Limb (tissue), 2 donors: ENCODE measurements at regions not wholly inside any gene's neighbourhood (a gene's known extent, or its start where the extent isn't known, plus 50 kb on each side); places are given as distances from the start of the nearest gene placed in this dataset.
"Not testable (repeated sequence)": the region's sequence is repeated elsewhere in the genome, so short reads cannot be mapped to it uniquely, and the experiment has no call there.

ENCODE experiments used
- DNase-seq, 2 donors: peaks; one replicate each; pipeline ENCODE4 v3.0.0-alpha.2; 2016; ENCODE audit errors: extremely low spot score in 2 of 2

DNA sequence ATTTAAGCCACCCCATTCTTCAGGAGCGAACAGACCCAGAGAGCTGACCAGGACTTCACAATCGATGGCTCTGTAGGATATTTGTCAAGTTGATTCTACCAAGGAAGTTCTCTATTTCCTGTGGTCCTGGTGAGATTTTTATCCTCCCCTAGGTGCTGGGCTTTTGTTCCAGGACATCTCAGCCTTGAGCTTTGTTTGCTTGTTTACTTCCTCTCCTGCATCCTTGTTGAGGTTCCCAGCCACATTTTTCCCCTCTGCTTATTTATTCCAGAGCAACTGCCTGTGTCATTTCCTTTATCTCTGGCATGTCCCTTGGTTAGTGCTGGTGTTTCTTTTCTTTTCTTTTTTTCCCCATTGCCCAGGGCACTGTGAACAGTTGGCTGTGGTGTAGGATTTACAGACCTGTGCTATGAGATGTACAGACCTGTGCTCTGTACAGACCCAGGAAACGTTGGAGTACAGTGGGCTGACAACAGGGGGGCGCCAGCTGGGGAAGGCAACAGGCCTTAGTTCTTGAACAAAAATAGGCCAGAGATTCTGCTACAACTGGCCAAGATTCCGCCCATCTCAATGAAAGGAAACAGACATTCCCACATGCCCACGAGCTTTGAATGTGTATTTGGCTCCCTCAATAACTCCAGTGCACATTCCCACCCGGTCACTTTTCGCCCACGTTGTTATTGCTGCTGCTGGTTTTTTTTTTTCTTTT, 235.9 kb upstream of the DDI1 start:
- DNase-seq = no peak

DNA sequence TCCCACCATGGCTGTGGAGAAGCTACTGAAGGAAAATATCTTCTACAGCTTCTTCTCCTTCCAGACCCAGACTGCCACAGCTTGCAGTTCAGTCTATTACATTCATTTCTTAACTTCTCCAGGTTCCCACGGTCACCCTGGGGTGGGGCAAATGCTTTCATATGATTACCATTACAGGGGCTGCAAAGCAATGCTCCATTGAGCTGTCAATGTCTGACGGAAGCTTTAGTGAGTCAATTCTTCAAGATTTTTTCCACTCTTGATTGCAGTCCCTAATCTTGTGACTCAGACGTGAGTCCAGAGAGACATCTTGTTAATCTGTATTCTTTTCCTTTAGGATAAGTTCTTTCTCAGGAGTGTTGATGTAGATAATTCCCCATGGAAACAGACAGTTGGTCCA, 233.4 kb upstream of the DDI1 start:
- no peak for DNase-seq

- no peak for DNase-seq
Measured at GRCh38 chr11:103805688-103806009, 230.8 kb upstream of the DDI1 start.

DNA sequence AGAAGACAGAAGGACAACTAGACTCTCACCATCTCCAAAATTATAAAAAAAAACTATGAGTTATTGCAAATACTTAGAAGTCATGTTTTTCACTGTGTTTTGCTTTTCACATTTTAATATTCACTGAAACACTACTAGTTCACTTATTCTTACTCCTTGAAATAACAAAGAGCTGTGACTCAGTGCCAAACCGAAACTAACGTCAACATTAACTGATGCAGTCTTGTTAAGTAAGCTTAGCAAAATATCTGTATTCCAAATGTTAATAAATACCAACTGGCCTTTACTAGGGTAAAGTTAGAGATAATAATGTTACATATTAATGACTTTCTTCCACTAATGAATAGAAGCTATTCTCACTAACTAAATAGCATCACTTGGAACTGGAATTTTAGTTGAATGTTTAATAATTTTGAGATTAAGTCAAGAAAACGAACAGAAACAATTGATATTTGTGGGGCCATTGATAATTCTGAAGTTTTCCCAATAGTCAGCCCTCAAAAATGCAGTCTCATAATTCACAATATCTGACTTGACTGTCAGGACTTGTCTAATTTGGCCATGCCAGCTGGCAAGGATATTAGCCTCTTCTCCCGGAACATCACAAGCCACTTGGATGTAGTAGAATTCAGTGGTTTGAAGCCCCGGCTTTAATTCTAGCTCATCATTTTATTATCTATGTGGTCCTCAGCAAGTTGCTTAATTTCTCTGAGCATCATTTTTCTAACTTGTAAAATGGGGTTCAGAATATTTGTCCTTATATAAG, 230.1 kb upstream of the DDI1 start:
- DNase-seq = no peak

DNA sequence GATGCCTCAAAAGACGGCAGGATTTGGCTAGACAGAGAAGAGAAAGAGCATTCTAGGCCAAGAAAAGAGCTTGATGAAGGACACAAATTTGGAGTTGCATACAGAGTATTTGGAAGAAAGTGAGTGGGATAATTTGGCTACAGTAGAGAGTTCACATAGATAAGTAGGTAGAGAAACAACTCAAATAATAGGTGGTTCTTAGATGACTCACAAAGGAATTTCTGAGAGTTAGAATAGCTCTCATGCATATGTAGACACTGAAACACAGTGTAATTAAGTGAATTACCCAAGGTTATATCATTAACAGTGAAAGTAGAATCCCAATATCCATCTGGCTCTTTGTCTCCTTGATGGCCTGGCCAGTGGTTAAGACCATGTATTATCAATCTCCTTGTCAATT, 228.6 kb upstream of the DDI1 start:
- DNase-seq = no peak

DNA sequence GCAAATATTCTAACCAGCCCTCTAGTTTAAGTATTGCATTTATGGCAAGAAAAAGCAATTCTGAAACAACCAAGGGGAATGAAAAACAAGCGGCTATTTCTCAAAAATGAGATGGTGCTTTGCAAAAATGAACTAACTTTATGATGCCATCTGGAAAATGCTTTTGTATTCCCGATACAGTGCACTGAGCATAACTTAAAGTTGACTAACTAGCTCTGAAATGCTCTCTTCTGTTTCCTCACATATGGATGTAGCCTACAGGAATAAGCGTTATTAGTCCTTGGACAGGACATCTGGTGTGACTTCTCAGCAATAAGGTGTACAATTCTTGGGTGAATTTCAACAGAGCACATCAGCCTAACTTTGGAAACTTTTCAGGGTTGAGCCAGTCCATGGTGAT, 228.2 kb upstream of the DDI1 start:
- no peak for DNase-seq

DNA sequence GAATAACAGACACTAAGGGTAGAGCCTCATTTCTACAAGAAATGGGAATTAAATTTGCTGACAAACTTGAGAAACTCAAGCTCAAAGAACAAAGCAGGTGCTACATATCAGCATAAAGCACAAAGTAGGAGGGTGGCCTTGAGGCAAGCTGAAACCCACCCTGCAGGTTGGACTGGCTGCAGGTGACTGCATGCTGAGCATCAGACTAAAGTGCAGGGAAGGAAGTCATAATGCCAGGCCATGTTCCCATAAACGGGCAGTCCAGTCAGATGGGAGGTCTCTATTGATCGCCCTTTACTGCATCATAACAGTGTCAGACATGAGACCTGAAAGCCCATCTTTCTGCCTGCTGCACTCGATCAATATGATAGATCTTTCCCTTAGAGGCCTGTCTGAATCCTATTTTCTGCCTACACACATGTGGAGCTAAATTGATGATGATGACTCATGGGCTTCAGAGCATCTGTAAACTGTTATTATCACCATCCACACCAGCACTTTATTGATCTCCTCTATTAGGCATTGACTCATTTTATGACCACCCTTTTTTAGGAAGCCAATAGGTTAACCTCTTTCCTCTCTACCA, 224.5 kb upstream of the DDI1 start:
- no peak for DNase-seq

DNA sequence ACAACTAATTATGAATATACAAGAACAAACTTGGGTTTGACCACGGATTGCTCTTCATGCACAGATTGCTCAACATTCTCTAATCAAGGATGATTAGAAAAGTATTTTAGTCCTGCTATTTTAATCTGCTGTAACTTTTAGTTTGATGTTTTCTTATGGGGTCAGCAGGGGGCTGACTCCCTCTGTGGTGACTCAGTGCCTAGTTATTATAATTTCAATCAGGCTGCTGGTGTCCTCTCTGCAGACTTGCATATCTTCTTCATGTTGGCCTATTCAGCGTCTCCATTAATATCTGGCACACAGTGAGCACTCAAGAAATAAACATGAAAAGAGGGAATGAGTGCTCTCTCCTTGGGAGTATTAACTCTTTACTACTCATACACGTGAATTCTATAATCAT, 223.8 kb upstream of the DDI1 start:
- DNase-seq = no peak

DNA sequence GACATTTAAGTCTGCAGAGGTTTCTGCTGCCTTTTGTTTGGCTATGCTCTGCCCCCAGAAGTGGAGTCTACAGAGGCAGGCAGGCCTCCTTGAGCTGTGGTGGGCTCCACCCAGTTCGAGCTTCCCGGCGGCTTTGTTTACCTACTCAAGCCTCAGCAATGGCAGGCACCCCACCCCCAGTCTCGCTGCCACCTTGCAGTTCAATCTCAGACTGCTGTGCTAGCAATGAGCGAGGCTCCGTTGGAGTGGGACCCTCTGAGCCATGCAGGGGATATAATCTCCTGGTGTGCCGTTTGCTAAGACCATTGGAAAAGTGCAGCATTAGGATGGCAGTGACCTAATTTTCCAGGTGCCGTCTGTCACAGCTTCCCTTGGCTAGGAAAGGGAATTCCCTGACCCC, 216.1 kb upstream of the DDI1 start:
- not testable (repeated sequence) for DNase-seq

DNA sequence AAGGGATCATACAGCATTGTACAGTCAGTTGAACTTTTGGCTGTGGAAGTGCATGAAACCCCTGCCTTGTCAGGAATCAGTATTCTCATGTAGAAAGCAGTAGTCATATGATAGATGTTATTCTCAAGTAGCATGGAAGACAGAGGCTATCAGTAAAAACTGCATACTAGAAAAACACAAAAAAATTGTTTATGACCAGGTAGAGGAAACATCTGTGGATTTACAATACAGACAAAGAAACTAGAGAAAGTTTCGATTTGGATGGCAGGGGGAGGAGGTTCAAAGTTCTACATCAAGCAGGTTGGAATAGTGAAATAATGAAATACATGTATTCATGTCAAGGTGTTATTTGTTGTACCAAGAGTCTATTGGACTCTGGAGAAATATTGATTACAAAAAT, 212.3 kb upstream of the DDI1 start:
- DNase-seq = no peak

- no peak for DNase-seq
Measured at GRCh38 chr11:103825469-103825868, 211.0 kb upstream of the DDI1 start.

- no peak for DNase-seq
Measured at GRCh38 chr11:103826856-103827255, 209.6 kb upstream of the DDI1 start.

GRCh38 chr11:103829596-103829995, 206.8 kb upstream of the DDI1 start:
- no peak for DNase-seq

- DNase-seq = no peak
Measured at GRCh38 chr11:103830205-103830604, 206.2 kb upstream of the DDI1 start.

DNA sequence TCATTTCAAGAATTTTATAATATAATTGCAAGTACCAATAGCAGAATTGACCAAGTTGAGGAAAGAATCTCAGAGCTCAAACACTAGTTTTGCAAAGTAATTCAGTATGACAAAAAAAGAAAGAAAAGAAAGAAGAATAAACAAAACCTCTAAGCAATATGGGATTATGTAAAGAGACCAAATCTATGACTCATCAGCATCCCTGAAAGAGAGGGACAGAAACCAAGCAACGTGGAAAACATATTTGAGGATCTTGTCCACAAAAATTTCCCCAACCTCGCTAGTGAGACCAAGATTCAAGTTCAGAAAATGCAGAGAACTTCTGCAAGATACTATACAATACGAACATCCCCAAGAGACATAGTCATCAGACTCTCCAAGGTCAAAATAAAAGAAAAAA, 203.7 kb upstream of the DDI1 start:
- DNase-seq = no peak

- no peak for DNase-seq
Measured at GRCh38 chr11:103842191-103842590, 194.2 kb upstream of the DDI1 start.

- peak in 1 of 2 donors; percentile 45 for DNase-seq
Measured at GRCh38 chr11:103842795-103843194, 193.6 kb upstream of the DDI1 start.

GRCh38 chr11:103844327-103845215, 191.9 kb upstream of the DDI1 start:
- DNase-seq = no peak

DNA sequence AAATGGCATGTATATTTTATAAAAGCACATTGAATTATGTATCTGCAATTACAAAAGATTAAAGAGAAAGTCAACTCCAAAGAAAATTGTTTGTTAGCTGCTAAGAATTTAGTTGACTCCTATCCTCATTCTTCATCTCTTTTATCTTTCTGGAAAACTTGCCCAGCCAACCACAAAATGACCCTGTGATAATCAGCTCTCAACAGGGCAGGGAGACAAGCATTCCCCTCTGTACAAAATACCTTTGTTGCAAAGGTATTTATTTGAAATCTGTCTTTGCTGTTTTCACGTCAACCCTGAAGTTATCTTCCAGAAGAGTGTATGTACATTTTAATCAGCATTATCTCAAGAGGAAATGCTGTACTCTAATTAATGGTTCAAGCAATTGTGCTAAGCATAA, 191.1 kb upstream of the DDI1 start:
- DNase-seq = no peak

DNA sequence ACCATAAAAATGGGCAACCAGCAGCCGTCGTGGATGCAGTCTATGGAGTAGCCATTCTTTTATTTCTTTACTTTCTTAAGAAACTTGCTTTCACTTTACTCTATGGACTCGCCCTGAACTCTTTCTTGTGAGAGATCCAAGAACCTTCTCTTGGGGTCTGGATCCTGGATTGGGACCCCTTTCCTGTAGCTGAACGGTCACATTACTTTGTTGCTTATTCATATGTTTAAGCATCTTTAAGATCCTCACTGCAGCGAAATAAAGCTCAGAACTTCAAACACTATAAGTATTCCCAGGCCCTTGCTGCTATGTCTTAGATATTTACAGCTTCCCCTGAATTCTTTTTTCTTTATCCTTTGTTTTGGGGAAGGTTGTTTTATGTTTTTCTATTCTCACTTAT, 187.8 kb upstream of the DDI1 start:
- peak in 1 of 2 donors; percentile 5 for DNase-seq

DNA sequence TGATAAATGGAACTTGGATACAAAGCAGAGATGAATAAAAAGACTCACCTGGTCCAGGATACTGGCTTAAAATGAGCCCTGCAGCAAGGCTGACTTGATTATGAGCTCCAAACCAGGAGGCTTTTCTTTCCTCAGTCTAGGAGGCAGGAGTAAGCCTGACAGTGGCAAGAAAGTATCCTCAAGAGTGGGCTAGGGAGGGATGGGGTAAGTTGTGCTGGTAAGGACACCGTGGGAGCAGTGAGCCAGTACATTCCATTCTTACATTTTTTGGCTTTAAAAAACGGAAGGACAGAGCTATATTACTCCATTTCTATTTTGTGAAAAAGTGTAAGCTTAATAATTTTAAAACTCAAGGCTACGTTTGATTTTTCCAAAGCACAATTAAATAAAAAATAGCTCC, 187.1 kb upstream of the DDI1 start:
- peak in 1 of 2 donors; percentile 20 for DNase-seq
